Keratinocyte (primary cell): ENCODE measurements at regions not wholly inside any gene's neighbourhood (a gene's known extent, or its start where the extent isn't known, plus 50 kb on each side); places are given as distances from the start of the nearest gene placed in this dataset.

Source experiments
- DNase-seq: peaks from one replicate; pipeline ENCODE4 v3.0.0-alpha.2; 2011; ENCODE audit warnings: low read depth, missing footprints, low spot score
- FAIRE-seq: peaks from 2 replicates; lab custom pipeline; 2011; peaks lifted over from hg19 to GRCh38; lab: Jason Lieb, UNC
- H2AFZ ChIP-seq: 2 replicates; pipeline ENCODE4 v1.6.0; 2012; ENCODE audit warnings: low read length, control low read depth, inconsistent platforms; ENCODE audit not compliant: control insufficient read depth
- H3K27ac ChIP-seq: 2 replicates; pipeline ENCODE4 v1.5.1; 2011; ENCODE audit warnings: low read length; ENCODE audit not compliant: control insufficient read depth, insufficient read depth
- H3K27me3 ChIP-seq: 3 replicates; pipeline ENCODE4 v1.6.0; 2011; ENCODE audit warnings: low read length; ENCODE audit not compliant: control insufficient read depth, insufficient read depth; ENCODE audit errors: extremely low read depth
- H3K36me3 ChIP-seq, 2 experiments: 2 replicates in 1 of 2; 3 replicates in 1 of 2; pipeline ENCODE4 v1.5.1; 2011; ENCODE audit warnings: low read length in 2 of 2, mild to moderate bottlenecking in 1 of 2; ENCODE audit not compliant: control insufficient read depth in 2 of 2, insufficient read depth in 2 of 2; ENCODE audit errors: extremely low read depth in 1 of 2
- H3K4me1 ChIP-seq: 3 replicates; pipeline ENCODE4 v1.5.1; 2011; ENCODE audit warnings: low read length; ENCODE audit not compliant: control insufficient read depth, insufficient read depth; ENCODE audit errors: extremely low read depth
- H3K4me2 ChIP-seq: 3 replicates; pipeline ENCODE4 v1.6.0; 2011; ENCODE audit warnings: low read depth, low read length; ENCODE audit not compliant: control insufficient read depth, insufficient read depth; ENCODE audit errors: extremely low read depth
- H3K4me3 ChIP-seq, 3 experiments: fragments of 200-600 bp in 1 of 3; sonication (generic) in 1 of 3; 2 replicates in 2 of 3; 3 replicates in 1 of 3; pipeline ENCODE4 v1.5.1; 2011 to 2016; ENCODE audit warnings: low read length in 3 of 3, mild to moderate bottlenecking in 3 of 3, control low read depth in 2 of 3, inconsistent platforms in 1 of 3, low read depth in 1 of 3, mixed read lengths in 1 of 3, mixed run types in 1 of 3, moderate library complexity in 1 of 3; ENCODE audit not compliant: control insufficient read depth in 2 of 3, insufficient read depth in 2 of 3; ENCODE audit errors: extremely low read depth in 1 of 3
- H3K79me2 ChIP-seq: 2 replicates; pipeline ENCODE4 v1.6.0; 2012; ENCODE audit warnings: low read length; ENCODE audit not compliant: control insufficient read depth, insufficient read depth
- H3K9ac ChIP-seq: 3 replicates; pipeline ENCODE4 v1.6.0; 2011; ENCODE audit warnings: low read length; ENCODE audit not compliant: control insufficient read depth, insufficient read depth; ENCODE audit errors: extremely low read depth
- H3K9me1 ChIP-seq: 3 replicates; pipeline ENCODE4 v1.6.0; 2011; ENCODE audit warnings: low read length; ENCODE audit not compliant: control insufficient read depth, insufficient read depth; ENCODE audit errors: extremely low read depth
- H3K9me3 ChIP-seq: 2 replicates; pipeline ENCODE4 v1.5.1; 2012; ENCODE audit warnings: low read depth, low read length; ENCODE audit not compliant: control insufficient read depth
- H4K20me1 ChIP-seq: 3 replicates; pipeline ENCODE4 v1.6.0; 2011; ENCODE audit warnings: low read length; ENCODE audit not compliant: control insufficient read depth, insufficient read depth; ENCODE audit errors: extremely low read depth
- CTCF ChIP-seq, 3 experiments: IDR thresholded peaks in 1 of 3; conservative IDR thresholded peaks in 1 of 3; optimal IDR thresholded peaks in 1 of 3; 2 replicates in 2 of 3; 3 replicates in 1 of 3; pipeline versions ENCODE3 to v1.5.1; 2011; ENCODE audit warnings: low read length in 3 of 3, mild to moderate bottlenecking in 3 of 3, moderate library complexity in 2 of 3, control low read depth in 1 of 3, inconsistent platforms in 1 of 3; ENCODE audit not compliant: insufficient read depth in 2 of 3; ENCODE audit errors: extremely low read depth in 1 of 3
- EZH2 ChIP-seq: IDR thresholded peaks from one replicate; pipeline ENCODE4 v1.6.1; 2012; ENCODE audit warnings: inconsistent platforms, mild to moderate bottlenecking, low read length, moderate library complexity
- dilution Hi-C: fragments of 300-500 bp; cut with MboI; formaldehyde crosslinking; loops from one replicate; pipeline ENCODE4 v1.7.0; 2020; ENCODE audit warnings: low sequenced_read_pairs; ENCODE audit not compliant: extremely low pct_ligation_motif_present

DNA sequence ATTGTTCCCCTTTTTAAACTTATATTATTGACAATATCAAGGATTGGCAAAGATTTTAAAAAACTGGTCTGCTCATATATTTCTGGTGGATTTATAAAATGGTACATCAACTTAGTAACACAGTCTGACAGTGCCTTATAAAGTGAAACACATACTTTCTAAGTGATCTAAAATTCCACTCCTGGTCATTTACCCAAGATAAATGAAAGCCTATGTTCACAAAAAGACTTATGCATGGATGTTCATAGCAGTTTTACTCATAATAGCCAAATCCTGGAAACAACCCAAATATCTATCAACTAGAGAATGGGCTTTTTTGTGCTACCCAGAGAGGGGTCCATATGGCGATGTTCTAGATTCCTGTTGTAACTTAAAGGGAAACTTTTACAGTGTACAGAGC is 222.4 kb upstream of the FAM83B start:
- dilution Hi-C loops, result no loop called here
- Histone ChIP-seq H3K4me3 (no peak overlapping the region), H3K9me3 (no peaks in the 10 kb centered on the region), H3K36me3 (no peaks in the 10 kb centered on the region), H3K27me3 (no peaks in the 10 kb centered on the region), H3K79me2 (no peaks in the 10 kb centered on the region), H3K9ac (no peak overlapping the region), H3K9me1 (no peaks in the 10 kb centered on the region), H3K4me1 (no peaks in the 10 kb centered on the region), H3K4me2 (no peak overlapping the region), H2AFZ (no peak overlapping the region), H3K27ac (no peak overlapping the region), H4K20me1 (no peaks in the 10 kb centered on the region)
- TF ChIP-seq EZH2 (no peak), CTCF (optimal IDR thresholded peaks at IDR 0.05 in 1 of 3, IDR thresholded peaks at IDR 0.05 in 1 of 3, conservative IDR thresholded peaks at IDR 0.05 in 1 of 3; ENCODE audit: extremely low read depth in 1 of 3, insufficient read depth in 2 of 3, low read length in 3 of 3) (no peak)
- FAIRE-seq (no peak), DNase-seq (no peak)

GRCh38 chr6:54624779-54625178 is 221.8 kb upstream of the FAM83B start:
- Histone ChIP-seq H3K4me3 (no peak overlapping the region), H3K9me3 (no peaks in the 10 kb centered on the region), H3K9ac (no peak overlapping the region), H3K4me2 (no peak overlapping the region), H3K36me3 (no peaks in the 10 kb centered on the region), H3K79me2 (no peaks in the 10 kb centered on the region), H4K20me1 (no peaks in the 10 kb centered on the region), H3K27me3 (no peaks in the 10 kb centered on the region), H3K4me1 (no peaks in the 10 kb centered on the region), H3K9me1 (no peaks in the 10 kb centered on the region), H3K27ac (no peak overlapping the region), H2AFZ (no peak overlapping the region)
- no peak for DNase-seq
- no peak for TF ChIP-seq CTCF (optimal IDR thresholded peaks at IDR 0.05 in 1 of 3, IDR thresholded peaks at IDR 0.05 in 1 of 3, conservative IDR thresholded peaks at IDR 0.05 in 1 of 3; ENCODE audit: extremely low read depth in 1 of 3, insufficient read depth in 2 of 3, low read length in 3 of 3)
- TF ChIP-seq EZH2, result no peak
- dilution Hi-C loops, result no loop called here
- FAIRE-seq, result no peak
